Colonic mucosa (tissue), 4 donors: ENCODE measurements at regions not wholly inside any gene's neighbourhood (a gene's known extent, or its start where the extent isn't known, plus 50 kb on each side); places are given as distances from the start of the nearest gene placed in this dataset.

Experiments
- DNase-seq: peaks from one replicate; pipeline ENCODE4 v3.0.0-alpha.2; 2020
- H3K27ac ChIP-seq: fragments of 200-600 bp; one replicate; pipeline ENCODE4 v1.8.0; 2021
- H3K27me3 ChIP-seq: fragments of 200-600 bp; one replicate; pipeline ENCODE4 v1.8.0; 2021
- H3K36me3 ChIP-seq: fragments of 200-600 bp; one replicate; pipeline ENCODE4 v1.8.0; 2021
- H3K4me1 ChIP-seq: fragments of 200-600 bp; one replicate; pipeline ENCODE4 v1.8.0; 2021; ENCODE audit warnings: mild to moderate bottlenecking
- H3K4me3 ChIP-seq: fragments of 200-600 bp; one replicate; pipeline ENCODE4 v1.8.0; 2021
- H3K9ac ChIP-seq, 2 donors: one replicate each; pipeline ENCODE4 v1.7.0; 2013; ENCODE audit warnings: control low read depth in 2 of 2, low read depth in 2 of 2, low read length in 2 of 2
- H3K9me3 ChIP-seq: fragments of 200-600 bp; one replicate; pipeline ENCODE4 v1.8.0; 2021
- CTCF ChIP-seq: fragments of 200-600 bp; IDR thresholded peaks from one replicate; pipeline ENCODE4 v1.8.0; 2022; ENCODE audit warnings: antibody characterized with exemption, mild to moderate bottlenecking
- intact Hi-C: fragments of 100-400 bp; cut with DNase I; formaldehyde crosslinking; loops from one replicate; pipeline ENCODE4 v1.14.1; 2022
- donor health status: healthy.
- donor health status: DM: no; HTN: no; CAD: no.
- donor health status: DM: no; HTN: no; CAD: no.

- no peak for DNase-seq
- Histone ChIP-seq H3K4me1 (no peaks in the 10 kb centered on the region), H3K9ac (no peak overlapping the region), H3K27me3 (no peaks in the 10 kb centered on the region), H3K9me3 (no peaks in the 10 kb centered on the region), H3K4me3 (no peak overlapping the region), H3K36me3 (no peaks in the 10 kb centered on the region), H3K27ac (no peak overlapping the region)
- TF ChIP-seq CTCF, result no peak
- intact Hi-C loops, result no loop called here
These were observed 568.4 kb downstream of the PLA2G4A start for GRCh38 chr1:187396929-187397796.

- Histone ChIP-seq H3K9ac (no peak overlapping the region), H3K9me3 (no peaks in the 10 kb centered on the region), H3K4me1 (no peaks in the 10 kb centered on the region), H3K27me3 (no peaks in the 10 kb centered on the region), H3K27ac (no peak overlapping the region), H3K36me3 (no peaks in the 10 kb centered on the region), H3K4me3 (no peak overlapping the region)
- no peak for DNase-seq
- no peak for TF ChIP-seq CTCF
- intact Hi-C loops, result no loop called here
These were observed 579.7 kb downstream of the PLA2G4A start for GRCh38 chr1:187408212-187409004.

- intact Hi-C loops, result no loop called here
- DNase-seq, result no peak
- TF ChIP-seq CTCF, result no peak
These were observed 580.6 kb downstream of the PLA2G4A start for GRCh38 chr1:187409341-187409740.

GRCh38 chr1:187411118-187411517 is 582.4 kb downstream of the PLA2G4A start:
- Histone ChIP-seq H3K9ac (no peak overlapping the region), H3K27me3 (no peaks in the 10 kb centered on the region), H3K36me3 (no peaks in the 10 kb centered on the region), H3K4me1 (no peaks in the 10 kb centered on the region), H3K9me3 (no peaks in the 10 kb centered on the region), H3K4me3 (no peak overlapping the region), H3K27ac (no peak overlapping the region)
- TF ChIP-seq CTCF, result no peak
- DNase-seq, result no peak
- intact Hi-C loops, result no loop called here

More at GRCh38 chr1:187409341-187409740, 580.6 kb downstream of the PLA2G4A start:
- Histone ChIP-seq H3K4me3 (no peak overlapping the region), H3K36me3 (no peaks in the 10 kb centered on the region), H3K9ac (no peak overlapping the region), H3K27ac (no peak overlapping the region), H3K27me3 (no peaks in the 10 kb centered on the region), H3K9me3 (no peaks in the 10 kb centered on the region), H3K4me1 (no peaks in the 10 kb centered on the region)

- no peak for DNase-seq
- Histone ChIP-seq H3K9me3 (no peaks in the 10 kb centered on the region), H3K36me3 (no peaks in the 10 kb centered on the region), H3K27ac (no peak overlapping the region), H3K27me3 (no peaks in the 10 kb centered on the region), H3K9ac (no peak overlapping the region), H3K4me3 (no peak overlapping the region), H3K4me1 (no peaks in the 10 kb centered on the region)
- TF ChIP-seq CTCF, result no peak
- intact Hi-C loops, result no loop called here
These were observed 584.8 kb downstream of the PLA2G4A start for GRCh38 chr1:187413405-187414169.
